HG02571 (cell line): ENCODE measurements at regions not wholly inside any gene's neighbourhood (a gene's known extent, or its start where the extent isn't known, plus 50 kb on each side); places are given as distances from the start of the nearest gene placed in this dataset.
"Not testable (repeated sequence)": the region's sequence is repeated elsewhere in the genome, so short reads cannot be mapped to it uniquely, and the experiment has no call there.

Experiments
- ATAC-seq: cut with Tn5 transposase; IDR thresholded peaks from one replicate; pipeline ENCODE4 v1.9.1; 2021; ENCODE audit warnings: mild to moderate bottlenecking, moderate library complexity; ENCODE audit not compliant: unreplicated experiment

DNA sequence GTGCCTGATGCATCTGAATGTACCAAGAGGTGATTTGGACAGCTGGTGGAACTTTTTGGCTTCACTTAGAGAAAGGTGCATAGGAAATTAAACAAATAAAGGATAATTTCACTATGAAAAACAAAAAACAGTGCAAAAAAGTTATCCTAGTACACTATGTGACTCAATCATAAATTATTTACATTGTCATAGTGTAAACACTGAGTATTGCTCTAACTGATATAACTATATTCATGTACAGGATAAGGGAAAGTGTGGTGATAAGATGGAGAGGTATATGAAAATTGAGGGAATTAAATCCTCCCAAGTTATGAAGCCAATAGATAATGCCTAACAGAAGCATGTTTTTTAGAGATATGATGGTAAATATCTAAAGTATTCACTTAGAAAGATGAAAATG, 50.2 kb upstream of the CPNE4 start:
- no peak for ATAC-seq

DNA sequence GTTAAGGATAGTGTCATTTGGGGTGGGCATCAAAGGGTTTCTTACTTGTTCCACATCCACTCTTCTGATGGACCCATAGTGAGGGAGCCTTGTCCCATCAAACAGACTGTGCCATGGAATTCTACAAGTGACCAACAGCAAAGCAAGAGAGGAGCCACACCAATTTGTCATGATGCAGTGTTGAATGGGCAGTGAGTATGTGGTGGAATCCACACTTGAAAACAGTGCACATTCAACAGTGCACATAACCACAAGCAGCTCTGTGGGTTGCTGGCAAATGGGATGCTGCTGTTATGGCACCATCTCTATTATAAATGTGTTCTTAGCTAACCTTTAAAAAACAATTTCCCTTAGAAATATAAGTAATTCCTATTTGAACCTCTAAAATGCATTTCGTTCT, 52.5 kb upstream of the CPNE4 start:
- no peak for ATAC-seq

DNA sequence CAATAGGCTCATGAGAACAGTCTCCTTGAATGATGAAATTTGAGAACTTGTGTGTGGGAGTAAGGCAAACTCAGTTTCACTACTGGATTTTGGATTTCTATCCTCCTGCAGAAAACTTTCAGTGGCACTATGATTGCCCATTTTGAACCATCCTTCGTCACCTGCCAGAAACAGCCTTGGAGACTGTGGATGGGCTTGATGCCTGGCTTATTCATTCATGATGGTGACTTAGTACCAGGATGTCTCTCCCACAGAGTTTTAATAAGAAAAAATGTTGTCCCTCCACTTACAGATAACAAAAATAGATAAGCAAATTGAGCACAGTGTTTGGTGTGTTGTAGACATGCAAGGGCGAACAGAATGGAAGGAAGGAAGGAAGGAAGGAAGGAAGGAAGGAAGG, 53.5 kb upstream of the CPNE4 start:
- no peak for ATAC-seq

DNA sequence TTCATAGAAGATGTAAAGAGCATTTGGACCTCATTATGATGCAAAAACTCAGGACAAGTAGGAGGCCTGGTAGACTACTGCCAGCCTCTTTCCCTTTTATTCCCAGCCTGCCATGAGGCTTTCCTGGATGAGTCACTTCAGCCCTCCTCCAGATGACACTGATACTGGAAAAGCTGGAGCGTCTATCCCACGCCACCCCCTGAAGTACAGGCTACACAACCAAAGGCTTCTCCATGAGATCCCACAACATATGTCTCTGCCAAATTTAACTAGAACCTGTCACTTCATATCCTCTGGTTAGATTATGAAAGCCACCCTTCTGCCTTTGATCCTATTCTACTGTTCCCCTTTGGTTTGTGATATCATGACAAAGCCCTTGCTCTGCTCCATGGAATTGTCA, 56.1 kb upstream of the CPNE4 start:
- ATAC-seq, result no peak

DNA sequence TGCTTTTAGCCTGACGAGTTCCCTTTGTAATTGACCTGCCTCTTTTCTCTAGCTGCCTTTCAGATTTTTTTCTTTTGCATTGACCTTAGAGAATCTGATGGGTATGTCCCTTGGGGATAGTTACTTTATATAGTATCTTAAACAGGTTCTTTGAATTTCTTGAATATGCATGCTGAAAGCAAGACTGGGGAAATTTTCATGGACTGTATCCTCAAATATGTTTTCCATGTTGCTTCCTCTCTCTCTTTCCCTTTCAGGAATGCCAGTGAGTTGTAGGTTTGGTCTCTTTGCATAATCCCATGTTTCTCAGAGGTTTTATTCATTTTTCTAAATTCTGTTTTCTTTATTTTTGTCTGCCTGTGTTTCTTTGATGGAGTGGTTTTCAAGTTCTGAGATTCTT, 81.8 kb upstream of the CPNE4 start:
- no peak for ATAC-seq

DNA sequence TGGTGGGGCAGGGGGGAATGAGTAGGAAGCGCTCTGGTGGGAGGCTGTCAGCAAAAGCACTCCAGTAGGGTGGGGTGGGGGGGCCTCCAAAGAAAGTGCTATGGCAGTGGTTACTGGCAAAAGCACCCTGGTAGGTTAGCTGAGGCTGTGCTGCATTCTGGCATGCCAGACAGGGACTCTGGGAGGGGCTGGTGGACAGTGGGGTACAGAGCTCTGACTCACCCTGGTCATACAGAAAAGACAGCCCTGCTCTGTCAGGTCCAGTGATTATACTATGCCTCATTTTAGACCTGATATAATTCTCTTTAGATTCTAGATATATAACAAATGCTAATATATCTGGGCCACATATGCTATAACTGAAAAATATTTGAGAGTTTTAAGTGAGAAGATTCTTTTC, 82.8 kb upstream of the CPNE4 start:
- ATAC-seq, result no peak

DNA sequence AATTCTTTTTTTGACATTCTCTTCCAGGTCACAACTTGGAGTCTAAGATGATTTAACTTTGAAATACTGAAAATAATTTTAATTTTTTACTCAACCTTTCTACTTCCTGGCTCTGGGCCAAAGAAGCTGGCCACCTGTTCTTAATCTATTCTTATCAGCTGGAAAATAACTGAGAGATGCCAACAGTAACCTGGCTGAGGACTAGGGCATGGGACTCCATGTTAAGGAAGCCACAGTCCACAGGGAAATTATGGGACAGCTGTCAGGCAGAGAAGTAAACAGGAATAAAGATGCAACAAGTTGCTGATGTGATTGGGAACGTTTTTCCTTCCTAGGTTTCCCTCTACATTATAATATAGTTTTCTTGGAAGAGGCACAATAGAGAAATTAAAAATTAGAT, 84.7 kb upstream of the CPNE4 start:
- no peak for ATAC-seq

DNA sequence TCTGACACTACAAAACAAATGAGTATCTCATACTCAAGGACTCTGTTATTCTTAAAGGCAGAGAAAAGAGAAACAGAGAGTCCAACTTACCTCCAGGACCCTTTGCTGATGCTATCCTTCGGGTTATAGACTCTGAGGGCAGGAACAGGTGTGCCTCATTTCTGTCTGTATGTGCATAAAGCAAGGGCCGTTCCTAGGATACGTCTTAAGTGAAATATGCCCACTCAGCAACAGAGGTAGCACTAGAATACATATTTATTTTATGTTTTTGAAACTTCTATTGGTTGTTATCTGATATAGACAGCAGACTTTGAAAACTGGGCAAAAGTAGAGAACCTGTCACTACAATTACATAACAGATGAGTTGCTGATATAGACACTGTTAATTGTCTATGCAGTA, 89.3 kb upstream of the CPNE4 start:
- no peak for ATAC-seq

DNA sequence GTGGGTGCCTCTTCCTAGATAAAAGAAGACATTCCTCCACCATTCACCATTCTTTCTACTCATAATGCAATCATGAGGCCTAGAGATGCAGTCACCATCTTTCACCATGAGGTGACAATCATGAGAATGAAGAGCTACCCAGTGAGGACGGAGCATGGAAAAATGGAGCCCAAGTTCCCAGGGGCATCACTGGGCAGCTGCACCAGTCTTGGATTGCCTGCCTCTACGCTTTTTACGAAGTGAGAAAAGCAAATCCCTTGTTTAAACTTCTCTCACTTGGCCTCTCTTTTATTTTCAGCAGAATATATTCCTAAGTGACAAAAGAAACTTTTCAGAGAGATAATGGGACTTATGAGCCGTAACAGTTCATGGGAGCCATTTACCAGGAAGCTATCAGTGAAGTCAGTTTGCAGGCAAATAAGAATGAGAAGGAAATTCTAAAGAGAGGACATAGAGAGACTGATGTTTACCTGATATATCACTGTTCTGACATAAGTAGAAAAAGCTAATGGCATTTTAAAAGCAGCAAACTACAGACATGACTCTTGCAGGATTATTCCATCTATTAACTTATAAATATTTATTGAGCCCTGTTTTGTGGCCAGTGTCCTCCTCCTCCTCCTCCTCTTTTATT, 90.0 kb upstream of the CPNE4 start:
- no peak for ATAC-seq

DNA sequence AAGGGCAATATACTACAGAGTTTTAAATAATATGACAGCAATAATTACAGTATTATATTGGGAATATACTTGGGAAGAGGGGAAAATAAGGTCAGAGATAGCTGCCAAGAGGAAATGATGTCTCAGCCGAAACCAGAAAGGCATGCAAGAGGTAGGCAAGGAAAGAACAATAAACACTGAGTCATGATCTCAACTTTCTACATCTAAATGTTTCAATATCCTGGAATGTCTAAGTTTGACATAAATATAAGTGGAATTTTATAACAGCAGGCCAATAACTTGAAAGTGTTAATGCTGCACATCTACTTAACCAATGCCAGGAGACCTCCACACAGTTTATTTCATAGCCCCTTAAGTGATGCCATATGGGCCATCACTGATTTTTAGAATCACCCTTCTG, 99.8 kb upstream of the CPNE4 start:
- ATAC-seq, result no peak

DNA sequence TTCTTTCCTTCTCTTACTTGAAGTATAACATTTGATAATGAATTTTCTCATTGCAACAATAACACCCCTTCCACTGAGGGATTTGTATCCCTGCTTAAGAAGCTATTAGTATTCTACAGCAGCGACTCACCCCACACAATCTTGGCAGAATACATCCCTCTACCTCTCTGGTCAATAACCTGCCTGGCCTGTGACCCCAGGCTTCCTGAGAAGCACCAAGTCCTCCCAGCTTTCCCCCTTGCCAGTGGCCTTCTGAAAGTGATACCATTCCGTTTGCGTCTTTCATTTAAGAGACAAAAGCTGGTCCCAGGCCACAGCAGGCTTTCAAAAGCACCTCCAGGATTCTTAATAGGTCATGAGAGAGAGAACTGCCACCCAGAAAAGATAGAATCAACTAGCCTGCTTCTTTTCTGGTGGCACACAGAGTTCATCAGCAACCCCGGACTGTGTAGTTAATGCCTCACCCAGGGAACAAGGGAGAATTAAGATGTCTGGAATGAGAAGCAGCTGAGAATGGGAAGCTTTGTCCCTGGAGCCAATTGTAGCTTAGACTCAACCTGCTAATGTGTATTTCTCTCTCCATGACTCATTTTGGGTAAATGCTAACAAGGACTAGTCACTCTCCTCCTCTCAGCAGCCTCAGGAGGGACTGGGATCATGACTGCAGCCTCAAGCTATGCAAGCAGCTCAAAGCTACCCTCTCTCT, 101.0 kb upstream of the CPNE4 start:
- no peak for ATAC-seq

DNA sequence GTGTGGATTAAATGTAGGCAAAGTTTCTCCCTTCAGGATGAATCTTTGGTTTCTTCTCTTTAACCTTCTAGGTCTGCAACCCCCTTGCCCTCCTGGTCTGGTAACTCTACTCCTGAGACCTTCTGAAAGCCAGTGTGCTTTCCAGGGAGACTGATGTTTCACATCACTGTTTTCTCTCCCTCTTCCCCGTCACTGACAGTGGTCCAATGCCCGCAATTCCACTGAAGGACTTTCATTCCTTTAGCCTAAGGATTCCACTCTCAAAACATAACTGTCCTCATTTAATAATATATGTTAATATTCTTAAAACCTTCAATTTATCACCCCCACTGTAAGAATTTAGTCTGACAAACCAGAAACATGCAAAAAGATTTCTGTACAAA, 101.5 kb upstream of the CPNE4 start:
- no peak for ATAC-seq

DNA sequence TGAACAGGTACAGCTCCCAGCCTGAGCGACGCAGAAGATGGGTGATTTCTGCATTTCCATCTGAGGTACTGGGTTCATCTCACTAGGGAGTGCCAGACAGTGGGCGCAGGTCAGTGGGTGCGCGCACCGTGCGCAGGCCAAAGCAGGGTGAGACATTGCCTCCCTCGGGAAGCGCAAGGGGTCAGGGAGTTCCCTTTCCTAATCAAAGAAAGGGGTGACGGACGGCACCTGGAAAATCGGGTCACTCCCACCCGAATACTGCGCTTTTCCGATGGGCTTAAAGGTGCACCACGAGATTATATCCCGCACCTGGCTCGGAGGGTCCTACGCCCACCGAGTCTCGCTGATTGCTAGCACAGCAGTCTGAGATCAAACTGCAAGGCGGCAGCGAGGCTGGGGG, 102.1 kb upstream of the CPNE4 start:
- ATAC-seq, result not testable (repeated sequence)

DNA sequence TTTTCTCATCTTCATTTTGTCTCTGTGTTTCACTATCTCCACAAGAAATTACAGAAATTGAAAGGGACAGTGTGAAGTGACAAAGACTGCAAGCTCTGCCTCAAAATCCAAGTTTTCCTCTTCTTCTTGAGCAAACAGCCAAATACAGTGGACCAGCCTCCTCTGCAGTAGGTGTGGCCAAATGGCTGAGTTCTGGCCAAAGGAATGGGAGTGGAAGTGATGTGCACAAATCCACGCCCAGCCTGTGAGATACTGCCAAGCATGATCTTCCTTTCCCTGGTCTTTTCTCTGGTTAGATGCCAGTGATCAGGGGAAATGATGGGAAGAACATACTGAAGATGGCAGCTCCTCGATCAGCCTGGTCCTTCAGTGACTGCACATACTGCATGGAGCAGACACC, 111.0 kb upstream of the CPNE4 start:
- no peak for ATAC-seq

DNA sequence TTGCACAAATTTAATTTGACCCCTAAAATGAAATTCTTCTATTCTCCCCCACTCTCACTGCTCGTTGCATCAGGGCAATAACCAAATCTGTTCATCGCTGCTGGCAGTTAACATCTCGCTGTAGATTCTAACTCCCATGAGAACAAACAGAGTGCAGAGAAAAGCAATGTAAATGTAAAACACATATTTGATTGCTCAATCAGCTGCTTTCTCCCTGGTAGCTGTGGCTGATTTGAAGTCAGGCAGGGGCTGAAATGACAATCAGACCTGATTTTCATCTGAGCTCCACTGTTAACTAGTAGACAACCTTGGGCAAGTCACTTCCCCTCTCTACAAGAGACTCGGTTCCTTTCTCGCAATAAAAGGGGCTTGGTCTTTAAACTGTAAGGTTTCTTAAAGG, 119.8 kb upstream of the CPNE4 start:
- ATAC-seq, result no peak

DNA sequence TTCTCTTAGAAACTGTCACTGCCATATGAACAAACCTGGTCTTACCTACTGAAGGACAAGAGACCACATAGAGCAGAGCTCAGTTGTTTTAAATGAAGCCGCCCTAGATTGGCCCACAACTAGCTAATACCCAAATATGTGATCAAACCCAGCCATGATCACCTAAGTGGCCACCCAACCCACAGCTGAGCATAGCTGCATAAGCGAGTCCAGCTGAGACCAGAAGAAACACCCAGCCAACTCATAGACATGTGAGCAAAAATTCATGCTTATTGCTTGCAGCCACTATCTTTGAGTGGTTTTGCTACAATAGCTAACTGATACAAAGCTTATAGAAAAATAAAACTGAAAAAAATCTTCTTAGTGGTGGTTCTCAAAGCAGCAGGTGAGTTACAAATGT, 124.3 kb upstream of the CPNE4 start:
- ATAC-seq, result no peak

DNA sequence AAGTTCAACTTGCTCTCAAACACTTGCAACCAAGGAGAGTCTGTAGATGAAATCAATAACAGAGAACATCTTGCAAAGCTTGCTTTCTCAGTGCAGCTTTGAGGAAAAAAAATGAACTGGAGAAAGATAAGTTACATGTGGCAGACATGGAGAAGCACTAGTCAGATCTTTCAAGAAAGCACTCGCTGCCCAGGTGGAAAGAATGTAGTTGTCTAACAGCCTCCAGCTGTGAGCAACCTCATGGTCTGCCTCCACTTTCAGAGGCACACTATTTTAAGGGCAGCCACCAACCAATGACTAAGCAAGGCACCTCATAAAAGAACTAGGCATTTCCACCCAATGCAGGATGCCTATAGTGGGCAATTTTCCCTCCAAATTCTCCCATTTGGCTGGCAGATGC, 125.4 kb upstream of the CPNE4 start:
- no peak for ATAC-seq

DNA sequence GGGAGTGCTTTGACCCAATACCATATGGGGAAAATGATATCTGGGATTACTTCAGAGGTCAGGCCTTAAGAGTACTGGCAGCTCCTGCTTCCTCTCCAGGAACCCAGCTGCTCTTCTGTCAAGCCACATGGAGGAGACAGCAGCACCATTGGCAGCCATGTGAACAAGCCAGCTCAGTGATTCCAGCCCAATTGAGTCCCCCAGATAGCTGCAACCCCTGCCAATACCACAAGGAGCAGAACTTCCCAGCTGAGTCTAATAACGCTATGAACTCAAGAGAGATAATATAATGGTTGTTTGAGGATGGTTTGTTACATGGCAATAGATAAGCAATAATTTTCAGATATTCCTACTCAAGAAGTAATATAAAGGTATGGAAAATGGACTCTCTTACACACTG, 126.8 kb upstream of the CPNE4 start:
- no peak for ATAC-seq

DNA sequence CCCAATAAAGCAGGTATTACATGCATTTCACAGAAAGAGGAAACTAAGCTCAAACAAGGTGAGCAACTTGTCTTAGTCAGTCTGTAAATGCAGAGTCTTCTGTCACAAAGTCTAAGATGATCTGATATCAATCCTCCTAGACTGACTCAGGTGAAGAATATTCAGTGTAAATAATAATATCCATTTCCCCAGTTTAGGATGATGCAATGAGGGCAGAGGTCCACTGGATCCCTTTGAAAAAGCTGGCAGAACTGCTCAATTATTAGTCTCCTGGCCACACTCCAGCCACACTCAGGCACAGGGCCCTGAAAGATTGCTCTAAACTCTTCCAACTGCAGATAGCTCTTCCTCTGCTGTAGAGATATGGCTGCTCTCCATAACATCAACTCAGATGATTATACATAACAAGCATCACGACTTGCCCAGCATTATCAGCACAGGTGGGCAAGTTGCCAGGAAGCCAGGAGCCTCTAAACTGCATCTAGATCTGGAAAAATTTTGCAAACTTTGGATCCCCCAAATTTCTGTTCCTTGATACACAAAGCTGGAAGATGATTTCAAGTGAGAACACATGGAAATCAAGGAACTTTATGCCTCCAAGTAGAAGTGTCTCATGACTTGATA, 129.8 kb upstream of the CPNE4 start:
- no peak for ATAC-seq

DNA sequence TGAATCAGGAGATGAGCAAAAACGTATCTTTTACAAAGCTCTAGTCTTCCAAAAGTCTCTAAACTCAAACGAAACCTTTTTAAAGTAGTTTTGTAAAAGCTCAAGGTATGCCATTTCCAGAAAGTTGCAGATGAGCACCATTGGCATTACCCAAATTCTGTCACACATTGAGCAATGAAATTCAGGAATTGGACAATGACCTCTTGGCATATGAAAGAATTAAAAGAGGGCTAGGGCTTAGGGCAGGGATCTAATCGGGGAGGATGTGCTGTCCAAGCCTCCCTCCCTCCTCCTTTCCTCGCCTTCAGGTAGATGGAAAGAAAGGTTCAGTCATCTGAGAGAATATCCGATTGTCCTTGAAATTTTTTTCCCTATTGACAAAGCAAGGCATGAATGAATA, 133.1 kb upstream of the CPNE4 start:
- ATAC-seq, result no peak

DNA sequence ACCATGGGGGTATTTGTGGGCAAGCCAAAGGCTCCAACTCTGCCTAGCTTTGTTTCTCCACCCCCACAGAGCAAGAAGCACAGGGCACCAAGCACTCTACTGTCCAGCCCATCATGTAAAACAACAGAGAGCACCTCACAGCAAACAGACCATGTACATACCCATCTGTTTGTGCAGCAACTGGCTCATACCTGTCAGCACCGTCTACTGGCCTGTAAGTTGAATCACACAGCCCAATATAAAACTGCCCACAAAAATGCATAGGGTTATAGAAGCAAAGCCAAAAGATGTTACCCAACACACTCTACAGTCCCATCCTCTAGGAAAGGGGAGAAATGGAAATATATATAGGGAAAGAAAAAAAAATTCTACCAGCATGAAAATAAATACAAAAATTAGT, 139.7 kb upstream of the CPNE4 start:
- ATAC-seq, result no peak

DNA sequence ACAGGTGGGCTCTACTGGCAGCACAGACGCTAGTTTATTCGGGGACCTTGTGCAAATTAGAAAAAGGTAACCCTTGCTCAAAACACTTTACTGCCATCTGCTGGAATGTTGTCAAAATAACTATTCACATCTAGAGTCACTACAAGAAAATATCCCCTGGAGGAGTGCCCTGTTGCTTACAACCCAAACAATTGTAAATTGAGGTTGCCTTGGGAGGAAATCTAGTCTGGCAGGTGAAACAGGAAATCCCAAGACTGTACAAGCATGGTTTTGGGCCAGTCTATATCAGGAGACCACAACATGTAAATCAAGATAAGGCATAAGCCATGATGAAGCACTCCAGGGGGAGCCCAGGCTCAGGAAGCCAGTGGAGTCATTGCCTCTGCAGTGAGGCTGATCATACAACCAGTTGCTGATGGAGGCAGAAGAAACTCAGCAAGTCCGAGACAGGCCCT, 136.8 kb upstream of the ACP3 start:
- no peak for ATAC-seq

DNA sequence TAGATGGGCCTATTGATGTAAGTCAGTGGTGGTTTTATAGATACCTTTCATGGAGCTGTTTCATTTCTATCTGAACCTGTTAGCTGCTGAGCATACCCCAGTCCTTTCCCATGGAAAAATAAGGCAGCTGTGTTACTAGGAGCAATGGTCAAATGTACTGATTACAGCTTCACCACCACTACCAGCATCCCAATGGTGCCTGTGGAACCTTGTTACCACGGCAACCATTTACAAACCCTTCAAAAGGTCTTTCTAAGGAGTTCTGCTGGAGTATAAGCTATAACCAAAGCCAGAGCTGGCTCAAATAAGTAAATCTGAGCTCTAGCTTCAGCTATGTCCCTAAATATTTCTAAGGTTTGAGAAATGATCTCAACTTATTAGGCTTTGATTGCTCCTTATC, 133.4 kb upstream of the ACP3 start:
- no peak for ATAC-seq
